SK-N-MC (cell line): ENCODE measurements at regions not wholly inside any gene's neighbourhood (a gene's known extent, or its start where the extent isn't known, plus 50 kb on each side); places are given as distances from the start of the nearest gene placed in this dataset.

Source experiments
- EZH2 ChIP-seq: fragments of 200-600 bp; sonication (generic); IDR thresholded peaks from one replicate; pipeline ENCODE4 v1.6.1; 2017; ENCODE audit warnings: antibody characterized with exemption
- FOXP2 ChIP-seq: optimal IDR thresholded peaks from 2 replicates; pipeline ENCODE3; 2011; ENCODE audit warnings: mild to moderate bottlenecking, moderate library complexity; ENCODE audit not compliant: insufficient read depth; ENCODE audit errors: extremely low read length, control extremely low read depth
- POLR2AphosphoS5 ChIP-seq: IDR thresholded peaks from 2 replicates; pipeline ENCODE4 v1.6.1; 2012; ENCODE audit warnings: mild to moderate bottlenecking, low read depth, low read length, borderline replicate concordance

- TF ChIP-seq POLR2AphosphoS5 (no peak), EZH2 (no peak), FOXP2 (no peak)
Measured at GRCh38 chr2:128617661-128618060, 299.0 kb upstream of the HS6ST1 start.
